IPS DF 4.7 (cell line): ENCODE measurements at regions not wholly inside any gene's neighbourhood (a gene's known extent, or its start where the extent isn't known, plus 50 kb on each side); places are given as distances from the start of the nearest gene placed in this dataset.

ENCODE experiments used
- DNase-seq: peaks from one replicate; pipeline ENCODE4 v3.0.0-alpha.2; 2013; ENCODE audit warnings: low spot score; ENCODE audit errors: extremely low read depth

- DNase-seq = no peak
These were observed 51.9 kb downstream of the CEBPB start for GRCh38 chr20:50242548-50242862.

DNA sequence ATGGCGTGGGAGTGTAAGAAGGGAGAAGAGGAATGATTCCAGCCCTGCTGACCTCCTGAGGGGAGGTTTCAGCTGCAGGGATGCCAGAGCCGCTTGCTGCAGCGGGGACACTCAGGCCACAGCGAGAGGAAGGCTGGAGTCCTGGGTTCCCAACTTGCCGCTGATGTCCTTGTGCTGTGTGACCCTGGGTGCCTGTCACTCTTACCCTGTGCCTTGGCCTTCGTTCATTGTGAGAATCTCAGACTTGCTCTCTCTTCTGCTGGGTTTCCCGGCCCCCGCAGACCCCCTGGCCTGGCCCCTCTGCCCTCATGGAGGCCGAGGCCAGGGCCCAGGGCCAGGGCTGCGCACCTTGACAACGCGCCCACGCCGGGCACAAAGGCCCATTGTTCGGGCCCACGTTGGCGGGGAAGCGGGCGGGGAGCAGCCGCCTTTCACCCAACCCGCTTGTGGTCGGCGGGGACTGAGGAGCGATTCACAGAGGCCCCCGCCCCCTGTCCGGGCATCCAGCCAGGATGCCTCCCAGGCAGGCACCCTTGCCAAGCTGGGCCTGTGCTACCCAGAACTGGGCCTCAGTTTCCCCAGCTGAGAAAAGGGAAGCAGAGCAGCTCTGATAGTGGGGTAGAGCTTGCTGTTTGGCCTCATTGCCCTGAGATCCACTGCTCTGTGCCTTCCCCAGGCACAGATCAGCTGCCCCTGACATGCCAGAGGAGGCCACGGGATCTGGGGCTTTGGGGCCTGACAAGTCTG is 52.4 kb downstream of the CEBPB start:
- DNase-seq = no peak

GRCh38 chr20:50243610-50244351 is 53.2 kb downstream of the CEBPB start:
- DNase-seq = no peak

- DNase-seq = no peak
These were observed 53.9 kb downstream of the CEBPB start for GRCh38 chr20:50244352-50245149.

GRCh38 chr20:50245498-50246366 is 55.1 kb downstream of the CEBPB start:
- no peak for DNase-seq

DNA sequence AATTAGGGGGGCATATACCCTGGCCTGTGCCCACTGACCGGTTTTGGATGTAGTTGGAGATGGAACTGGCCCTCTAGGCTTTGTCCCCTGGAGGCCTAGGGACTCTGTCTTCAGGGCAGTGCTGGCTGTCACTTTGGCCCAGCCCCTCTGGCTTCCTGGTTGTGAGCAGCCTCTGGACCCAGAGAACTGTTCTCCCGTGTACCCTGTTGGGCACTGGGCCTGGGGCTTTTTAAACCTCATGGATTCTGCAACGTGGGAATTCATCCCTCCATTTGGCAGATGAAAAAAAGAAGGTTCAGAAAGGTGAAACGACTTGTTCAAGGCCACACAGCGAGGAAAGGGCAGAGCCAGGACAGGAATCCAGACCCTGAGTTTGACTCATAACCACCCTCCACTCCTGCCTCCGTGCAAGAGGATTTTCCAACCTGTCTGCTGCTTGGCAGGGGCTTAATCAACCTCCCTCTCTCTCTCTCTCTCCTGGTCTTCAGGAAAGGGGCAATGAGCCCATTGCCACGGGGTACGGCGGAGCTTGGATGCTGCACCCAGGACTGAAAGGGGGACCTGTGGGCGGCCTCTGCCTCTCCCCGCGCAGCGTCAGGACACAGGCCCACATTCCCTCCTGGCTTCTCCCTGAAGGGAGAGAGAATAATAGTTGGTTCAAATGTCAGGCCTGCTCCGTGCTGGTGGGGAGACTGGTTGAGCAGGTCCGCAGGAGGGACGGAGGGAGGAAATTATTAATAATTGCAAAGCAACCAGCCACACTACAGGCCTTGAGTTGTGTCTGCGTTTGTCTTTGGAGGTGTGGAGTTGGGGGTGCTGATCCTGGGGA is 56.0 kb downstream of the CEBPB start:
- no peak for DNase-seq

DNA sequence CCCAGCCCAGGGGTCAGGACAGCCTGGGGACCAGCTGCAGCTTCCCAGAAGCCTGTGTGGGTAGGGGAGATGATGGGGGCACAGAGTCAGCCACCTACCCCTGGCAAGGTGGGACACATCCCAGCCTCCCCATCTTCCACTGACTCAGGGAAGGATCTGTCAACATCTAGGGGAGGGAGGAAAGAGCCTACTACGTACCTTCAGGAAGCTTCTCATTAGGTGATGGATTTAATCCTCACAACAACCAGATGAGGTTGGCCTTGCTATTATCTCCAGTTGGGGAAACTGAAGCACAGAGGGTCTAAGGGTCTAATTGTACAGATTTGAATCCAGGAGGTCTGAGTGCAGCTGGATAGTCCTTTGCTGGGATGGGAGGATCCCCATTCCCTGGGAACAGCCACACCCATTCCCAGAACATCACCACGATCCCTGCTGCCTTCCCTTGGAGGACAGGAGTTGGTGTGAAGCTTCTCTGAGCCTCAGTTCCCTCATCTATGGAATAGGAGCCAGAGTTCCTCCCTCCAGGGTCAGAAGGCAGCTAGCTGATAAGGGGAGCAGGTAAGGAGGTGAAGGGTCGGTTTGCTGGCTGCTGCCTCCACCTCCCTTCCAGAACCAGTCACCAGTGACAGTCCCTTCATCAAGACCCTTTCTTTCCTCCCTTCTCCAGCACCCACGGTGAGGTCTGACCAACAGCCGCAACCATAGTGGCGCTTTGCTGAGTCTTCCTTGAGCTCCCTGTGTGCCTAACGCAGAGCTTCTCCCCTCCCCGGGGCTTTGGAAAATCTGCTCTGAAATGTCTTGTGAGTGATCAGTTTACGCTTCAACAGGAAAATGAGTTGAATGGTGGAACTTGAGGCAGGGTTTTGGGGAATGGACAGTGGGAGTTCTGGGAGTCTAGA is 56.8 kb downstream of the CEBPB start:
- DNase-seq = no peak

GRCh38 chr20:50248104-50248641 is 57.5 kb downstream of the CEBPB start:
- DNase-seq = no peak

- no peak for DNase-seq
These were observed 59.1 kb downstream of the CEBPB start for GRCh38 chr20:50249447-50250388.

GRCh38 chr20:50250679-50251382 is 60.2 kb downstream of the CEBPB start:
- DNase-seq = no peak

- DNase-seq = no peak
These were observed 60.7 kb downstream of the CEBPB start for GRCh38 chr20:50251383-50251748.

DNA sequence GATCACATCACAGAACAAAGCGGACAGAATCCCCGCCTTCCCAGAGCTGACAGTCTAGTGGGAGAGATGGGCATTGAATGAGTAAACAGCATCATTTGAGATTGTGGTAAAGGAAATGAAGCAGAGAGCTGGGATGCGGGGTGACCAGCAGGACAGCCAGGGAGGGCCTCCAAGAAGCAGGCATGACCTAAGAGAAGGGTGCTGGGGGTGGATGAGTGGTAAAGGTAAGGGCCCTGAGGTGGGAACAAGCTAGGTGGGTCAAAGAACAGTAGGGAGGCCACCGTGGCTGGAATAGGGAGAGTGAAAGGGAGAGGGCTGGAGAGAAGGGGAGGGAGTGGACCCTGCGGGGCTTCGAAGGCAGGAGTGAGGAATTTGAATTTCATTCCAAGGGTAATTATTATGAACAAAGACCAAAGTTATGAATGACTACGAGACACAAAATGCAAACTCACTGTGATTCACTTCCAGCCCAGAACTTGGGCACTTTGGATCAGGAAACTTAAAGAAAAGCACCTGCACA is 61.4 kb downstream of the CEBPB start:
- no peak for DNase-seq

DNA sequence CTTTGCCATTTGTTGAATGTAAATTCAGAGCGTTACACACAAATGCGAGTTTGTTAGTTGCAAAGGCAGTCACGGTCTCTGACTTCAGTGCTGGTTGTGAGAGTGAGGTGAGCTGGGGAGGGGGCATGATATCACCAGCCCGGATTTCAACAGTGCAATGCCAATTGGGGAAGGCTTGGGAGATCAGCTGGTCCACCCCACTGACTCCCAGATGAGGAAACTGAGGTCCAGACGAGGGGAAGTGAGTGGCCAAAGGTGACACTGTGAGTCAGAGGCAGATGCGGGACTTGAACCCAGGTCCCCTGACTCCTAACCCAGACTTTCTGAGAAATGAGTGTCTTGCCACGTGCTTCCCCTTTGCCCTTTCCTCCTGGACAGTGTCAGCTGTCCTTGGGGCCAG is 62.1 kb downstream of the CEBPB start:
- no peak for DNase-seq

DNA sequence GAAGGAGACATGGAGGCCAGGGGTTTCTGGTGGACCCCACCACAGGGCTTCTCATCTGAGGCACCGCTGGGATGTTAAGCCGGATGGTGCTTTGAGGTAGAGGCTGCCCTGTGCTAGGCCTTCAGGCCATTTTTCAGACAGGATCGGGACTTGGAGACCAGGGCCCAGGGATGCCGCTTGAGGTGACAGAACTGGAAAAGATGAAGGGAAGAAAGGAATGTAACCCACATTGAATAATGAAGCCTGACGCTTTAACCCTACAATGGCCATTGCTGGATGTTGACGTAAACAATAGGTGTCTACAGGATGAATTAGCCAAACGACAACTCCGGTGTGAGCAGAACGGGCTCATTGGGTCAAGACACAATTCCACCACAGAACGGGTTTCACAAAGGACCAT is 62.5 kb downstream of the CEBPB start:
- DNase-seq = no peak

GRCh38 chr20:50254466-50255079 is 63.9 kb downstream of the CEBPB start:
- DNase-seq = no peak

DNA sequence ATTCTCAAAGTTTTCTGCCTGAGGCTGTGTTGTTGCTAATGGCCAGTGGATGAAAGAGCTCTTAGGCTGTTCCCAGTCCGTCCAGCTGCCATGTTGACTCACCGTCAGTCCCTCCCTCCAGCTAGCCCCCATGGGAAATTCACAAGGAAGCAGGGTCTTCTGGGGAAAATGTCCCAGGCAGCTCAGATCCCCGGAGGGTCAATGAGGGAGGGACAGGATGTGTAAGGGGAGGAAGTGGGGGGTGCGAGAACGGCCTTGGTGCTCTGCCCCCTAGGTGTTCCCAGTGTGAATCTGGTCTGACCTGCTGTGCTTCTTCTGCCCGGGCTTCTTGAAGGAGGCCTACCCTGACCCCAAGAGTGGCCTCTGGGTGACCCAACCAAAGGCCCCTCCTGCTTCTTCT is 65.9 kb downstream of the CEBPB start:
- no peak for DNase-seq

DNA sequence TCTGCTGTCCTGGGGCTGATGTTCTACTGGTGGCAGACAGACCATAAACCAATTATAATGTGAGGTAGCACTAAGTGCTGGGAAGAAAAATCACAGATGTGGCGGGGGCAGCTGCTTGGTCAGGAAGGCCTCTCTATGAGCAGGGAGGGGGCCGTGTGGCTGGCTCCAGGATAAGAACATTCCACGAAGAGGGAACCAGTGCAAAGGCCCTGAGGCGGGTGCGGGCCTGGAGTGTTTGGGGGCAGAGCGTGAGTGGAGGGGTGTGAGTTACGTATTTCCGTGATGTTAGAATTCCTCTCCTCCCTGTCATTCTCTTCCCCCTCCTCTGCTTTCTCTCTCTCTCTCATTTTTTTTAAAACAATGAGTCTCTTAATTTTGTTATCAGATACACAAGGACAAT is 67.2 kb downstream of the CEBPB start:
- DNase-seq = no peak
